Muscle layer of duodenum (tissue), 2 donors: ENCODE measurements at regions not wholly inside any gene's neighbourhood (a gene's known extent, or its start where the extent isn't known, plus 50 kb on each side); places are given as distances from the start of the nearest gene placed in this dataset.
A peak's percentile ranks its signal among the peaks of the same experiment; 100 is the strongest.
"Not testable (repeated sequence)": the region's sequence is repeated elsewhere in the genome, so short reads cannot be mapped to it uniquely, and the experiment has no call there.

Source experiments
- H3K27ac ChIP-seq: one replicate; pipeline ENCODE4 v1.7.0; 2013; ENCODE audit warnings: mild to moderate bottlenecking, low read length
- H3K27me3 ChIP-seq: one replicate; pipeline ENCODE4 v1.7.0; 2013; ENCODE audit warnings: low read depth, mild to moderate bottlenecking, control low read depth, low read length
- H3K36me3 ChIP-seq, 2 donors: one replicate each; pipeline ENCODE4 v1.7.0; 2013; ENCODE audit warnings: low read length in 2 of 2, control low read depth in 1 of 2, mild to moderate bottlenecking in 1 of 2; ENCODE audit not compliant: insufficient read depth in 2 of 2, control insufficient read depth in 1 of 2
- H3K4me1 ChIP-seq, 2 donors: one replicate each; pipeline ENCODE4 v1.7.0; 2013; ENCODE audit warnings: low read length in 2 of 2, mild to moderate bottlenecking in 2 of 2, control low read depth in 1 of 2, moderate library complexity in 1 of 2; ENCODE audit not compliant: insufficient read depth in 2 of 2, control insufficient read depth in 1 of 2
- H3K4me3 ChIP-seq, 2 donors: one replicate each; pipeline ENCODE4 v1.7.0; 2013; ENCODE audit warnings: low read length in 2 of 2, low read depth in 1 of 2, mild to moderate bottlenecking in 1 of 2
- H3K9me3 ChIP-seq, 2 donors: one replicate each; pipeline ENCODE4 v1.7.0; 2013; ENCODE audit warnings: low read length in 2 of 2, control low read depth in 1 of 2, mild to moderate bottlenecking in 1 of 2; ENCODE audit not compliant: control insufficient read depth in 1 of 2
- donor health status: healthy.

- Histone ChIP-seq H3K9me3 (peaks cover 0 to 4% of the 10 kb centered on the region in 2 donors), H3K4me1 (peaks cover 0 to 4% of the 10 kb centered on the region in 2 donors), H3K4me3 (no peak overlapping the region), H3K27ac (no peak overlapping the region), H3K36me3 (no peaks in the 10 kb centered on the region), H3K27me3 (no peaks in the 10 kb centered on the region)
These were observed 210.3 kb downstream of the VAPA start for GRCh38 chr18:10124071-10124470.

DNA sequence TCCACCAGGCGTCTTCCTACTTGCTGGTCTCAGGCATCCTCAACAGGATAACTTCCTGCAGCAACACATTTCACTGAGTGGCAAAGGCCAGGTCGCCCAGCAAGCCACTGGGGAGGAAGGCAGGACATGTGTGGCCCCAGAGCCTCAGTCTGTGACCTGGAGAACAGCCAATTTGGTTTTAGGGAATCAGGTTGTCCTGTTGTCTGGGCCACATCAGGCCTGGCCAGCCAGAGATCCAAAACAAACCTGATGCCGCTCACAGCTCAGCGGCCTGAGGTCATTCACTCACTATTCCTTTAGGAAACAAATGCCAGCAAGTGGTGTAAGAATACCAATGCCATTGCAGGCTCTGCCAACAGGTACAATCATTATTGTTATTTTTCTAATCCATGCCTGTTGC, 210.7 kb downstream of the VAPA start:
- H3K36me3 ChIP-seq, result no peaks in the 10 kb centered on the region
- peaks cover 0 to 3% of the 10 kb centered on the region in 2 donors for H3K9me3 ChIP-seq
- no peak overlapping the region for H3K27ac ChIP-seq
- peaks cover 0 to 4% of the 10 kb centered on the region in 2 donors for H3K4me1 ChIP-seq
- H3K4me3 ChIP-seq, result no peak overlapping the region
- H3K27me3 ChIP-seq, result no peaks in the 10 kb centered on the region

DNA sequence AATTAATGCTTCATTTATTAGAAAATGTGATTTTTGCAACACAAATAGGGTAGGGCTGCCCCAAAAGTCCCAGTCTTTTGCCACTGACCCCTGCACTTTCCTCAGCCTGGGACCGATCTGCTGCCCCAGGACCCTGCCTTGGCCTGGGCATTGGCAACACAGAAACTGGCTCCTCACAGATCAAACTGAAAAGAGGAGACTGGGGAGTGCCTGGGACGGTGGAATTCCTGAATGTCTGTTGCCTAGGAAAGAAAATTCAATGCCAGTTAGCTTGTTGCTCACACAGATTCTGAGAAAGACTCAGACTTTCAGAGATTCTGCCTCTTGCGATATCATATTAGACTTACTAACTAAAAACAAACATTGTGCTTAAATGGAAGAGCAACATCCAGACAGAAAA, 211.2 kb downstream of the VAPA start:
- no peak overlapping the region for H3K27ac ChIP-seq
- no peaks in the 10 kb centered on the region for H3K27me3 ChIP-seq
- H3K4me1 ChIP-seq, result peaks cover 0 to 4% of the 10 kb centered on the region in 2 donors
- H3K36me3 ChIP-seq, result no peaks in the 10 kb centered on the region
- H3K4me3 ChIP-seq, result no peak overlapping the region
- no peaks in the 10 kb centered on the region for H3K9me3 ChIP-seq

DNA sequence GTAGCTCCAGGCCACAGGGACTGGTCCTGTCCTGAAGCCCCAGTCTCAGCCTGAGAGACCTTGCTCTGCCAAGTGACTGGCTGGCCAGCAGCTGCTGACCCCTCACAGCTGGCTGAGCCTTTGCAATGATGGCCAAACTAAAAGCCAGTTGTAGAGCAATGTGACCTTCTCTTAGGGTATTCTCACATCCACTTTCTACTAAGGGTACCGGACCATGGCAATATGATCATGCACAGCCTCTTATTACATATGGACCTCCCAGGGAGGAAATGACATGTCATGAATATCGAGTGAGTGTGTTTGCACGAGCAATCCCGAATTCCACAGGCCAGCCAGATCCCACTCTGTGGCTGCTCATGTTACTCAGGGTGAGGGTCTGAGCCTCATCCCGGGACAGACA, 213.9 kb downstream of the VAPA start:
- no peak overlapping the region for H3K4me3 ChIP-seq
- H3K9me3 ChIP-seq, result no peaks in the 10 kb centered on the region
- H3K27ac ChIP-seq, result no peak overlapping the region
- H3K36me3 ChIP-seq, result no peaks in the 10 kb centered on the region
- H3K4me1 ChIP-seq, result peaks cover 2 to 9% of the 10 kb centered on the region in 2 donors
- H3K27me3 ChIP-seq, result no peaks in the 10 kb centered on the region

GRCh38 chr18:10128921-10129501, 215.2 kb downstream of the VAPA start:
- no peak overlapping the region for H3K27ac ChIP-seq
- H3K36me3 ChIP-seq, result no peaks in the 10 kb centered on the region

GRCh38 chr18:10130606-10131005, 216.8 kb downstream of the VAPA start:
- Histone ChIP-seq H3K4me1 (peaks cover 0 to 9% of the 10 kb centered on the region in 2 donors), H3K4me3 (no peak overlapping the region), H3K27me3 (no peaks in the 10 kb centered on the region), H3K9me3 (no peaks in the 10 kb centered on the region), H3K36me3 (no peaks in the 10 kb centered on the region), H3K27ac (no peak overlapping the region)

More at GRCh38 chr18:10128921-10129501, 215.2 kb downstream of the VAPA start:
- Histone ChIP-seq H3K4me1 (peaks cover 0 to 9% of the 10 kb centered on the region in 2 donors), H3K4me3 (no peak overlapping the region), H3K27me3 (no peaks in the 10 kb centered on the region), H3K9me3 (no peaks in the 10 kb centered on the region)

DNA sequence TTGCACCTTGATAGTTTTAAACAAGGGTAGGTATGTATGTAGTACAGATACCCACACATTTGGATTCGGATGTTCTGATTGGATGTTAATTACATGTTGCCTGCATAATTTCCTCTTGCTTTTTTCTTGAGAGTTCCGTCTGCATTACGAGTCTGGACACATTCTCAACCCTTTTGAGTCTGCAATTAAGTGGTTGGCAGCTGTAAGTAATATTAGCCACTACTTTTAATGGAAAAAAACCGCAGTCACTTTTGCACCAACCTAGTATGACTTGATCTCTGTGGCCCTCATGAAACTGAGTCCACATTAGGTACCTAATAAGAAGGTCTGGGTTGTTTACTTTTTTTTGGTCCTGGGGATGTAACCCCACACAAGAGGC, 217.3 kb downstream of the VAPA start:
- Histone ChIP-seq H3K9me3 (no peaks in the 10 kb centered on the region), H3K27ac (no peak overlapping the region), H3K4me1 (peaks cover 0 to 9% of the 10 kb centered on the region in 2 donors), H3K36me3 (no peaks in the 10 kb centered on the region), H3K4me3 (no peak overlapping the region), H3K27me3 (no peaks in the 10 kb centered on the region)

DNA sequence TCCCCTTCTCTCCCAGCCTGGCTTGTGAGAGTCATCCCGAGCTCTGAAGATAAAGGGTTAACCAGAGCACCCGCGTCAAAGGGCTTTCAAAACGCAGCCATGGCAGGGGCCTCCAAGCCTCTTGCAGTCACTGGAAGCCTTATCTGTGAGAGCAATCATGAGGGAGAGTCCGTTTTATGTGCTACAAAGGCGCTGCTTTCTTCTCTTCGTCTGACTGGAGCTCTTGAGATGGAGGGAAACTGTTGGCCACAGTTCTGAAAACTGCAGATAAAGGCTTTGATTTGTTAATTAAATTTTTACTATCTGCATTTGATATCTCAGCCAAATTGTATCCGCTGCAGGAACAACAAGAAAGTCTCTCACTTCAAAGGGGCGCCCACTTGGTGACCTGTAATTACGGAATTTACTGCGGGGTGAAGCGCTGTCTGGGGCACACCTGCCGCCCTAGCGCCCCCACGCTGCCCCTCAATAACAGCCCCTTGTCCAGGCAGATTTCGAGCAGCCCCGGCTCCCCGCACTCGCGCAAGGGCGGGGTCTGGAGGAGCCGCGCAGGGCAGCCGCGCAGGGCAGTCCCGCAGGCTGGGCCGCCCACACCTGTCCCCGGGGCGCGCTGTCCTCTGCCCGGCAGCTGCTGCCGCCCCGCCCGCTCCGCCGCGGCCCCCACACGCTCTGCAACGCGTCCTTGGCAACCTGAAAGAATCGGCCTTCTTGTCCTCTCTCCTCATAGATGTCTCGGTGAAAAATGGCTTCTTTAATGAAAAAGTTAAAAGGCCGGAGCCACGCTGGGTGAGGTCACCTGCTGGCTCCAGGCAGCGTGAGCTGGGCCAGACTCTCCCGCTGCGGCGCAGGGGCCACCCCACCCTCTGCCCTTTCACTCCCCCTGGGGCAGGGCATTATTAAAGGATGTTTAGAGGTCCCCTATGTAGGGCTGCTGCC, 217.9 kb downstream of the VAPA start:
- Histone ChIP-seq H3K4me1 (peaks cover 0 to 9% of the 10 kb centered on the region in 2 donors), H3K27me3 (no peaks in the 10 kb centered on the region), H3K36me3 (no peaks in the 10 kb centered on the region), H3K4me3 (peak overlapping the region; percentile 34 to 55), H3K9me3 (no peaks in the 10 kb centered on the region), H3K27ac (no peak overlapping the region)

DNA sequence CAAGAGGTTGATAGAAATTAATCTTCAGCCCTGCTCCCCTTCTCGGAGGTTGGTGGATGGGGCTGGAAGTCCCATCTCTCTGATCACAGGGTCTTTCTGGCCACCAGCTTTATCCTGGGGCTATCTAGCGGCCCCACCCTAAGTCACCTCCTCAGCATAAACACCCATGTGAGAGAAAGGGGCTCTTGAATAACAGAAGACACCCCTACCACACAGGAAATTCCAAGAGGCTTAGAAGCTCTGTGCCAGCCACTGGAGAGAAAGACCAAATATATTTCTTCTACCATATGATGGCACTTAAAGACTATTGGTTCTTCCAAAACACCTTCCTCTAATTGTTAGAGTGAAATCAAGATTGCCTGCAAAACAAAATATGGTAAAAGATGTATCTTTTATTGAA, 219.7 kb downstream of the VAPA start:
- H3K4me1 ChIP-seq, result peaks cover 0 to 9% of the 10 kb centered on the region in 2 donors
- no peaks in the 10 kb centered on the region for H3K36me3 ChIP-seq
- no peaks in the 10 kb centered on the region for H3K27me3 ChIP-seq
- H3K9me3 ChIP-seq, result no peaks in the 10 kb centered on the region
- H3K27ac ChIP-seq, result no peak overlapping the region
- H3K4me3 ChIP-seq, result no peak overlapping the region

DNA sequence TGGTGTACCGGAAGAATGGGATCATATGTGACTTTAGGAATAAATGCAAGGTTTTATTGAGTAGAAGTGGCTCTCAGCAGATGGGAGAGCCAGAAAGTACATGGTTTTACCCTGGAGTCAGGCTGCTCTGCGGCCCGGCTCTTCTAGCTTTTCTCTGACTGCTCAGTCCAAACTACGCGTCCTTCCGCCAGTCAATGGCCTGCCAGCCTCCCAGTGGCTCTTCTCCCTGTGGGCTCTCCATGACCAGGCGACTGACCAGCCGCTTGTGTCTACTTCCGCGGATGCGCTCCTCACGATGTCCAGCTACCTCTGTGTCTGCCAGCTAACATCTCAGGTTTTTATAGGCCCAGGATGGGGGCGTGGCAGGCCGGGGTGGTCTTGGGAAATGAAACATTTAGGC, 220.4 kb downstream of the VAPA start:
- H3K9me3 ChIP-seq, result no peaks in the 10 kb centered on the region
- no peaks in the 10 kb centered on the region for H3K27me3 ChIP-seq
- H3K4me3 ChIP-seq, result no peak overlapping the region
- no peaks in the 10 kb centered on the region for H3K36me3 ChIP-seq
- peaks cover 0 to 9% of the 10 kb centered on the region in 2 donors for H3K4me1 ChIP-seq
- H3K27ac ChIP-seq, result no peak overlapping the region

DNA sequence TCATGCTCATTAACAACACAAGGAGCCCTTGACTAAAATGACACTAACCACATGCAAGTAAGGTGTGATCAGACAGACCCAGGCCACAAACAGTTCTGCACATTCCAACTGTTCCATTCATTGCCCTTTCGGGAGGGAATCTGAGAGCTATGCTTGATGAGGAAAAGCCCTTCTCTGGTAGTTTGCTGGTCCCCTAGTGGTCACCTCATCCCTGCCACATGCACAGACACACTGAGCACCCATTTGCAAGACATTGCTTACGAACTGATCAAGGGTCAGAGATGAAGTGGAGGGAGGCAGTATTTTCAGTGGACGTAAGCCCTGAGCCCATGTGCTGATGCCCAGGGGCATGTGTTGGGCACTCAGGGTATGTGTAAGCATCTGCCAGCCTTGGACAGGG, 220.9 kb downstream of the VAPA start:
- not testable (repeated sequence) for H3K27ac ChIP-seq, H3K36me3 ChIP-seq, H3K9me3 ChIP-seq, H3K4me1 ChIP-seq, H3K4me3 ChIP-seq, H3K27me3 ChIP-seq
